HG03442 (cell line): ENCODE measurements at regions not wholly inside any gene's neighbourhood (a gene's known extent, or its start where the extent isn't known, plus 50 kb on each side); places are given as distances from the start of the nearest gene placed in this dataset.

Source experiments
- ATAC-seq: cut with Tn5 transposase; IDR thresholded peaks from one replicate; pipeline ENCODE4 v1.9.1; 2021; ENCODE audit warnings: mild to moderate bottlenecking, moderate library complexity; ENCODE audit not compliant: unreplicated experiment

DNA sequence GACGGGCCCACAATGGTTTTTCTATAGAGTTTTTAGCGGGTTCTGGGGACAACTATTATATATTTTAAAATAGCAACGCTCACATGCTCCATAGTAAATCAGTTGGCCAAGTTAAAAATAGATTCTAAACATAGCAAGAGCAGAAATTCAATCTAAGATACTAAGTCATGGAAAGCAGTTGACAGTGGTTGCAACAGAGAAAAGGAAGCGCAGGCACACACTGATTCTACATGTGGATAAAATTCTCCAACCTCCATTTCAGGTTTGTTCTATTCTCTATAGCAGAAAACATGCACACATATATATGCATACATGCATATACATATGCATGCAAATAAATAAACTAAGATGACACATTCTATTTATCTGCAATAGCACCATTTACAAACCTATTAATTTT lies 89.6 kb upstream of the HNRNPU start:
- no peak for ATAC-seq

DNA sequence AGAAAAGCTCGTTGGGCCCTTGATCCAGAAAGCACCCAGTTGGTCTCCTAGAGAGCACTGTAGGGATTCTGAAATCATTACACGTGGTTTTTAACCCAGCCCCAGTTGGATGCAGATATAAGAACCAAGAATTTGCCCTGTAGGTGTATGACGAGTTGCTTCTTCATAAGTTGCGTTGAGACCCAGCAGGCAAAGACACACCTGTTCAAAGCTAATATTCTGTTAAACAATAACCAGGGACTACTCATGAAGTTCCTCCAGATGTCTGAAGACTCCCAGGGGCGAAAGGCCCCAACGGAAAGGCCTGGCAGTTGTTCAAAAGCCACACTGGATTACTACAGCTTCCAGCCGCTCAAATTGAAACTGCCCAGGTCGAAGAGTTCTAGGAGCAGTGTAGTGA lies 88.6 kb upstream of the HNRNPU start:
- peak; percentile 75 for ATAC-seq

DNA sequence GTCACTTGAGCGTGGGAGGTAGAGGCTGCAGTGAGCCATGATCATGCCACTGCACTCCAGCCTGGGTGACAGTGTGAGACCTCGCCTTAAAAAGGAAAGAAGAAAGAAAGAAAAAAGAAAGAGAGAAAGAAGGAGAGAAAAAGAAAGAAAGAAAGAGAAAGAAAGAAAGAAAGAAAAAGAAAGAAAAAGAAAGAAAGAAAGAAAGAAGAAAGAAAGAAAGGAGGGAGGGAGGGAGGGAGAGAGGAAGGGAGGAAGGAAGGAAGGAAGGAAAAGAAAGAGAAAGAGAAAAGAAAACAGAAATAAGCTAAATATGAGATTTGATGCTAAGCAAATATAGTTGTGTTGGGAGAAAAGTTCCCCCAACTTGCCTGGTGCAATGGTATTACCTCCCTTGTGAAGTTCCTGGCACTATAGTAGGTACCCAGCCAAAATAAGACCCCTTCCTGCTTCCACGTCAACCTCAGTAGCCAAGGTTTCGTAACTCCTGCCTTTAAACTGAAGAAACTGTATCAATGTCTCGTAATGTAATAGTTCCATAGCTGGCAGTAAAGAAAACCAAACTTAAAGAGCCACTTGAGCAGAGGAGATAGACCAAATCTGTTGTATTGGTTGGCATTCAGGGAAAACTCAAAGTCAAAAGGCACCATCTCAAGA lies 88.1 kb upstream of the HNRNPU start:
- ATAC-seq = no peak

DNA sequence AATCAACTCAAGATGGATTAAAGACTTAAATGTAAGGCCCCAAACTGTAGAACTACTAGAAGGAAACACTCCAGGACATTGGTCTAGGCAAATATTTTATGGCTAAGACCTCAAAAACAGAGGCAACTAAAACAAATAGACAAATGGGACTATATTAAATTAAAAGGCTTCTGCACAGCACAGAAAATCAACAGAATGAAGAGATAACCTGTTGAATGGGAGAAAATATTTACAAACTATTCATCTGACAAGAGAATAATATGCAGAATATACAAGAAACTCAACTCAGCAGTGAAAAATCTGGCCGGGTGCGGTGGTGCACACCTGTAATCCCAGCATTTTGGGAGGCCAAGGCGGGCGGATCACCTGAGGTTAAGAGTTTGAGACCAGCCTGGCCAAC lies 84.1 kb upstream of the HNRNPU start:
- no peak for ATAC-seq

DNA sequence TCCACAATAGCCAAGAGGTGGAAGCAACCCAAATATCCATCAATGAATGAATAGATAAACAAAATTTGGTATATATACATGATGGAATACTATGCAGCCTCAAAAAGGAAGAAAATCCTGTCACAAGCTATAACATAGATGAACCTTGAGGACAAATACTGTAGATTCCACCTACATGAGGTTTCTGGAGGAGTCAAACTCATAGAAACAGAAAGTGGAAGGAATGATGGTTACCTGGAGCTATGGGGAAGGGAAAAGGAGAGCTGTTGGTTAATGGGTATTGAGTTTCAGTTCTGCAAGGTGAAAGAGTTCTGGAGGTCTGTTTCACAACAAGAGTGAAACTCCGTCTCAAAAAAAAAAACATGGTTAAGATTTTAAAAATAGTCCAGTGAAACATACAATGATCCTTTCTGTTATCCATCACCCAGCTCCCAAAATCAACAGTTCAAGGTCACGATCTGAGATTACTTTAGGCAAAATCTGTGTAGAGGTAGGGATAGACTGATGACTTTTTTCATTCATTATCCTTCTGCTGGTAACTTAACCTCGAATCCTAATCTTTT lies 80.8 kb upstream of the HNRNPU start:
- ATAC-seq = peak; percentile 78

DNA sequence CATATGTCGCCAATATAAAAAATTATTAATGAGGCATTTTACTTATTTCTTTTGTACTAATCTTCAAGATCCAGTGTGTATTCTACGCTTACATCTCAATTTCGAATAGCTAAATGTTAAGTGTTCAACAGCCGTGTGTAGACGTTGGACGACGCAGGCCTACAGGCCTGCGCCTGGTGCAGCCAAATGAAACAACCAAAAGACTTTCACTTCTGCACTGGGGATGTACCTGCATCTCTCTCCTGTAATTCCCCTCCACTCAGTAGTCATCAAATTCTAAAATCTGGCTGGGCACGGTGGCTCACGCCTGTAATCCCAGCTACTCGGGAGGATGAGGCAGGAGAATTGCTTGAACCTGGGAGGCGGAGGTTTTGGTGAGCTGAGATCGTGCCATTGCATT lies 76.8 kb upstream of the HNRNPU start:
- peak; percentile 72 for ATAC-seq

DNA sequence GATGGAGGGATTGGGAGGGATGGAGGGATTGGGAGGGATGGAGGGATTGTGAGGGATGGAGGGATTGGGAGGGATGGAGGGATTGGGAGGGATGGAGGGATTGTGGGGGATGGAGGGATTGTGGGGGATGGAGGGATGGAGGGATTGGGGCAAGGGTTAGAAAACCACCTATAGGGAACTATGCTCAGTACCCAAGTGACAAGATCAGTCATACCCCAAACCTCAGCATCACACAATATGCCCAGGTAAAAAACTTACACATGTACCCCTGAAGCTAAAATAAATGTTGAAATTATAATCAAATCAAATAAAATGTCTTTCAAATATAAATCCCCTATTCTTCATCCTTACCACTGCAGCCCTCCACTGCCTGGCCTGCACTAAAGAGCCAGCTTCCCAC lies 72.8 kb upstream of the HNRNPU start:
- ATAC-seq = no peak

DNA sequence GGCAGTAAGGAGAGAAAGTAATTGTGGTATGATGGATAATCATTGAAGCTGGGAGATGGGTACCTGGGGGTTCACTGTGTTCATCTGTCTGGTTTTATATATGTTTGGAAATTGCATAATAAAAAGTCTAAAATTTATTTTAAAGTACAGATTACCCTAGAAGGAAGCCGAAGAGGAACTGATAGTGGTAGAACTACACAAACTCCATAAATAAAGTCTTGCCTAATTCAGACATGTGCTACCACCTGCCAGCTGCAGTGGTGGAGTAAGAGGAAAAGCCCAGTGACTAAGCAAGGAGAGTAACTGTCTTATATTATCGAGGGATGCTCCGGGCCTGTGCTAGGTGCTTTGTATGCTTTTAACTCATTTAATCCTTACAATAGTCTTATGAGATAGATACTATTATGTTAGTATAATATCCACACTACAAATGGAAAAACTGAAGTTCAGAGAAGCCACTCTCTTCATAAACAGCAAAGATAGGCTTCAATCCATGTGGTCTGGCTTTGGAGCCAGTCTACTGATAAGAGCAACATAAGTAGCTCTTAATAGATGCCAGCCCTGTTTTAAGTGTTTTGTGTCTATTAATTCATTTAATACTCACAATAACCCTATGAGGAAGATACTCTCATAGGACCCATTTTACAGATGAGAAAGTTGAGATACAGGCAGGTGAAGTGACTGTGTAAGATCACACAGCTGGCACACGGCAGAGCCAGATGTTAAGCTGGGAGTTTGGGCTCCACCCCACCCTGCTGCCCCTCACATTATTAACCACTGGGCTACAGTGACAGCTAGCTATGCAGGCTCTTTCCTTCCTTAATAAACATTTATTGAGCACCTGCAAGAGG lies 56.8 kb upstream of the HNRNPU start:
- peak; percentile 65 for ATAC-seq

DNA sequence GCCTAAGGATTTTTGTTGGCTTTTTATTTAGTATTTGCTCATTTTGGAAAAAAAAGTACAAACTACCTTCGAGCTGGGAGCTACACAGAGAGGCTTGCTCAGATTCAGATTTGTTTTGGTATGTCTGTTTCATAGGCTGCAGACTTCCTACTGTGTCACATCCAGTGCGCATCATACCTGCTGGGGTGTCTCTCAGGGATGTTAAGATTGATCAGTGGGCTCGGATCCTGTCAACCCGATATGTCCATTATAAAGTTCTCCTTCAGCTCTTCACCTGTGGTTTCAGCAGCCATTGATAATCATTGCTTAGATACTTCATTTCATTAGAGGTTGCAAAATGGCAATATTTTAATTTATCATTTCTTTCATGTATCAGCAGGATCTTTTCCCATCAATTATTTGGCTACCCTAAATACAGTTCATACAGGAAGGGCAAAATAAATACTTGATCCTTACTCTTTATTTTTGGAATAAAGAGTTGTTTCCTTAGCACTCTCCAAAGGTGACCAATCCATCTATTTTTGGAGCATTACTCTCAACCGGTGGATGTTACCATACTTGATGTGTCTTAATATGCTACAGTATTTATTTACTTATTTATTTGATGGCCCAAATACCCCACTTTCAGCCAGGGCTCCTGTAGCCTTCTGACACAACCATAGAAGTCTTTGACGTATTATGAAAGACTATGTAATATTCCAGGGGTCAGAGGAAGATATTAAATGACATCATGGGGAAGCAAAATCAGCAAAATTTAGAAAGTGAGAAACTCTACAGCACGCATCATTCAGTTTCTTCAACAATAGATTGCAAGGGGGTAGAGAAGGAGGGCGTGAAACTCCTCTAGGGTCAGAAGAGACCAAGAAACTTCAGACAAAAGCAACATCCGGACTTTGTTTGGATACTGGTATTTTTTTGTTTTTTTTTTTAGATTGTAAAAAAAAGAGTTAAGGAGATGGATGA lies 55.3 kb upstream of the HNRNPU start:
- peak; percentile 41 for ATAC-seq

DNA sequence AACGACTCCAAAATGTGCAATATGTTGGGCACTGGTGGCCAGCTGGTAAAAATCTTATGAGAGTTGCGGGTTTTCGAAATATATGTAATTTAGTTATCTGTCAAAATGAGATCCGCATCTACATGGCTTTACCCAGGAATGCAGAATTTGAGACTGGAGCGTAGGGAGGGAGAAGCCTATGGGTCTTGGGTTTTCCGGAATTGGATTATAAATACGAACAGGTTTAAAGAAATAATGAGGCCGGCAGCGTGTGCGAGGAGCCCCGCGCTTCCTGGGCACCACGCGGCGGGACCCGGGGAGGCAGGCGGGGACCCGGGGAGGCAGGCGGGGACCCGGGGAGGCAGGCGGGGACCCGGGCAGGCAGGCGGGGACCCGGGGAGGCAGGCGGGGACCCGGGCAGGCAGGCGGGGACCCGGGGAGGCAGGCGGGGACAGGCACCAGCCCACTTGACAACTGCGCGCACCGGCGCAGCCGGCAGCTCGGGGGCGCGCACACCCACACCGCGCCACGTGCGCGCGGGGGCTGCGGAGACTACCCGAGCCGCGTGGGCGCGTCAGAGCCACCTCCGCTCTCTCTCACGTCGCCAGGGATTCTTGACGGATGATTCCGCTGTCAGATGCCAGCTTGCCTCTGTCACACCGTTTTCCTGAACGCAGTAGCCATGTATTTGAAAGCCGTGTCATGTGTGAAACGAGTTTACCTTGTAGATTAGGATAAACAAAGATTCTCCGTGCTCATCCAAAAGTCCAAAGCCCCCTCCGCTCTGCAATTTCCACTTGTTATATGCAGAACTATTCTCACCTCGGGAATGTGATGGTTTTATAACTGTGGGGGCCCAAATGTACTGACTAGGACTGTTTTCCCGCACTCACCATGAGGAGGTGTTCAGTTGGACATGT lies 54.3 kb upstream of the HNRNPU start:
- ATAC-seq = peak; percentile 62

DNA sequence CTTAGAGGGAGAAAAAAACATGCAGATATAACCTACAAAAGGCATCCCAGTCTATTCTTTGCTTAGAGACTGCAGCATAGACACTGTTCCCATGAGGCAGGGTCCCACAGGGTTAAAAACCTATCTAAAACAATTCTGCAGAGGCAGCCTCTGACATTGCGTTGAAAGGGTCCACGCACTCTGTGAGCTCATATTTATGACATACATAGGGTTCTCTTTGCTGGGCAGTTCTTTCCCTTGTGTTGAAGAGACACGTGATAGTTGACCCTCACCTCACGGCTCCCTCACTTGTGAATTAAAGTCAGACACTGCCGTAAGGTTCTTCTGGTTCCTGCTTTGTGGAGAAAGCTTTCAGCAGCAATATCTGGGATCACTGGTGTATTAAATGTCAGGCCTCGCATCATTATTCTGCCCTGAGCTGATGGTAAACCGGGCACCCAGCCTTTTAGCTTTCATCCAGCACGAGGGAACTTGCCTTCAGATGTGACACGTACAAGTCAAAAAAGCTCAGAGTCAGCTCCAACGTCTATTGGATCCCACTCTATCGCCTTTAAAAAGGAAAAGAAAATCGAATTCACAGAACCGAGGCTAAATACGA lies 52.8 kb upstream of the HNRNPU start:
- ATAC-seq = no peak

DNA sequence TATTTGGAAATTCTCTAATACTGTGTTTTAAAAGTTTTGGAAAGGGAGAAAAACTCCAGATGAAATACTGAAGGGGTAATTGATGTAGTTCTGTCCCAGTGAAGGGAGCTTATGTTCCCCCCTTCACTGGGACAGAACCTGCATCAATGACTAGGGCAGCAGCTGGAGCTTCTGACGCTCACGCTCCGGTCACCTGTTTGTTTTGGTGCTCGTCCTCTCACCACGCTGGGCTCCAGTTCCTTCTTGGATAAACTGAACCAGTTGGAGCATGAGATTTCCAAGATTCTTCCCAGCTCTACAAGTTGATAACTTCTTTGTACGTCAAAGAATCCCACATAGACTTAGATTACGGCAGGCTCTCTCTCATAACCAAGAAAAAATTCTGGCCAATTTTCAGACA lies 51.4 kb upstream of the HNRNPU start:
- no peak for ATAC-seq

DNA sequence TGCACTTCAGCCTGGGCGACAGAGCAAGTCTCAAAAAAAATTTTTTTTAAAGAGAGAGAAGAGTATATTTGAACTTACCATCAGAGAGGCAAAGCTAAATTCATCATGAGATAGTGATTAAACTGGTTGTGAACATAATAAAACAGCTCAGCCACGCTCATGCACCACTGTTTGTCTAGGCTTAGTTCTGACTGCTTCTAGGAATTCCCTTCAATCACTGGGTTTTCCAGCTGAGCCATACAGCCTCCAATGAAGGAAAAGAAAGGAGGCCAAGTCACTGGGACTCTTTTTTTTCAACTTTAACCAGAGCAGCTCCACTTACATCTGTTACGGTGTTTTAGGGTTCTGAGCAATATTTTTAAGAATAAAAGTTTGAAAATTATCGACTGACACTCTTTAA lies 50.4 kb upstream of the HNRNPU start:
- ATAC-seq = no peak
